ENCODE measurements at regions not wholly inside any gene's neighbourhood (a gene's known extent, or its start where the extent isn't known, plus 50 kb on each side); places are given as distances from the start of the nearest gene placed in this dataset.
A peak's percentile ranks its signal among the peaks of the same experiment; 100 is the strongest.

DNA sequence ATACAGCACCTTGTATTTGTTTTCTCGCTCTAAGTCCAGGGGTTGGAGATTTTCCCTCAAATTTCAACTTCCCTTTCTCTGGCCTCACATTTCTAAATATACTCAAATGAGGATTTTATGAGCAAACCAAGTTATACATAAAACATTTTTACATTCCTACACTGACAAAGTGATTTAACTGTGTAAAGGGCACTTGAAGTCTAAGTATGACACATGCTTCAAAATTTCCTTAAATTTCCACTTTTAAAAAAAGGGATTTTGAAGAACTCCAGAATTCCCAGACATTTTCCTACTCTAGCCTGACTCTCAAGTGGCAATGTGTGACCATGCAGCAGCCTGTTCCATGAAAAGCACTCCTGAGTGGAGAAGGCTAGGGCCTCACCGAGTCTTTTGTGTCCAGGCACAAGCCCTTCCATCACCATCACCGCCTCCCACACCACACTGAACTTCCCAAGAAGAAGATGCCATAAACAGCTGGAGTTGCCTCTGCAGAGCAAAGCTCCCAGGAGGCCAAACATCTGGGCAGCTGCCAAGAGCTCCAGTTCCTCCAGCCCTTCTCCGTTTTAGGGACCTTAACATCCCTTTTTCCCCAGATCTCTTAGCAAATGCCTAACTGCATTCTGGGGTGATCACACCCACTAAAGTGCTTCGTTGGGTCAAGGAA lies 68.9 kb downstream of the NCR2 start:
- TF ChIP-seq CTCF (IDR thresholded peaks at IDR 0.05), result no peak
- TF ChIP-seq POLR2A (IDR thresholded peaks at IDR 0.05), result no peak
- H3K4me3 ChIP-seq (ENCODE audit: low read depth, poor library complexity, severe bottlenecking), result no peak overlapping the region
- intact Hi-C loops (cut with DNase I; ENCODE audit: low total_unique reads), result no loop called here
- WGBS, 2 donors, result 71% methylated on average over 5 of the region's 5 CpGs
- DNase-seq (ENCODE audit: low spot score in 2 of 2), result peak in 1 of 2 donors; percentile 23

DNA sequence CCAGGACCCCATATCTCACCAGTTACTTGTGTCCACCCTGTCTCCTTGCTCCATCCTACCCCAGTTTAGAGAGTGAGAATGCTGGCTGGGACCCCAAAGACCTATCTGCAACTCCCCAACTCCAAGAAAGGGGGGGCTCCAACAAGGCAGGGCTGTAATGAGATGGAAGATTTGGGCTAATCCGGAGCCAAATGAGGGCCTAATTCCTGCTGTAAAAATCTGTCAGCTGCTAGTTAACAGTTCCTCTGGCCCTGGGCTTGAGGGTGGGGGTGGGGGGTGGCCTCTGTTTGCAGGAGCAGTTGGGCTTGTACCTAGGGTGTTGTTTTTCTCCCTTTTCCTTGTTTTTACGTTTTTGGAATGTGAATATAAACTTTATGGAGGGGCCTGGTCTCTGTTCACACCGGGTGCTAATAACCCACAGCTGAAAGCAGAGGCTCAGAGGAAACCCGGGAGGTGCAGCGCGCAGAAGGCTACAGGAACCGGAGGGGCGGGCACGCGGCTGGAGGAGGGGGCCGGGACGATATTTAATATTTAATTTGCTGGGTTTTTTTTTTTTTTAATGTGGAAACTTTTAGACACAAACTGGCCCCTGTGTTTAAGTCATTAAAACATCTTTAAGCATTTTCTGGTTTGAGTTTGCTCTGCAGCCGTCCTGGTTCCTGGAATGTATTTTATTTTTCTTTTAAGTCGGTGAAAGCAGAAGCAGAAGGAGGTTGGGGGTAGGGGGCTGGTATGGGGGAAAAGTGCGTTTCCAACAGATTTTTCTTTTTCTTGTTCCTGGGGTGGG lies 70.7 kb downstream of the NCR2 start:
- intact Hi-C loops (cut with DNase I; ENCODE audit: low total_unique reads), result no loop called here
- TF ChIP-seq CTCF (IDR thresholded peaks at IDR 0.05), result no peak
- no peak for DNase-seq (ENCODE audit: low spot score in 2 of 2)
- 44 to 59% methylated on average over 15 of the region's 15 CpGs for WGBS, 2 donors
- no peak overlapping the region for H3K4me3 ChIP-seq (ENCODE audit: low read depth, poor library complexity, severe bottlenecking)

DNA sequence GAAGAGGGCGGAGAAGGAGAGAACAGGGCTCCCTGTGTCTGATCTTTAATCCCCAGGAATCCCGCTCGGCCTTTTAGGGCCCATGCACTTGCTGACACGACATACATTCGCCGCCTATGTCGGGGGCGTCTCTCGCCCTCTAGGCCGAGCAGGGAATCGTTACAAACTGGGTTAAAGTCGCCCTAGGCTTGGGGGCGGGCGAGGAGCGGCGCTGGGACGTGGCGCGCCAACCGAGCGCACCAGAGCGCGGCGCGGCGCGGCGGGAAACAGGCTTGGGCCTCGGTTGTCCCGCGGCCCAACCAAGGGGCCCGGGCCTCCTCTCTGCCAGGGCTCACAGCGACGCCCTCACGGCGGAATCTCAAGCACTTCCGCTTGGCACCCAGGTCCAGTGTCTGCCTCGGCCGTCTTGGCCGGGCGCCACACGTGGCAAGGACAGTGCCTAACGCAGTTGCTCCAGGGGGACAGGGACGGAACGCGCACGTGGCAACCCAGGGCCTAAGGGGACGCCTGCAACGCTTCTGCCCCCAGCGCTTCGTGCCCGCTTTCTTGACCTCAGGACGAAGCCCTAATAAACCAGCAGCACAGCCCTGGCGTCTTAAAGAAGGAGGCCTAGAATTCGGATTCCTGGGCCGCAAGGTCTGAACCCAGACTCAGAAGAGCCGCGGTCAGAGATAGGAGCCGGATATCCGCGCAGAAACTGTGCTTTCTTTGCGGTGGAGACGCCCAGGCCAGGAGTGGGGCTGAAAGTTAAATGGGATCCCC lies 71.5 kb downstream of the NCR2 start:
- 70 to 76% methylated on average over 45 to 55 of the region's 63 CpGs for WGBS, 2 donors
- intact Hi-C loops (cut with DNase I; ENCODE audit: low total_unique reads), result no loop called here
- TF ChIP-seq CTCF (IDR thresholded peaks at IDR 0.05) (no peak), POLR2A (IDR thresholded peaks at IDR 0.05) (no peak)
- no peak for DNase-seq (ENCODE audit: low spot score in 2 of 2)
- H3K4me3 ChIP-seq (ENCODE audit: low read depth, poor library complexity, severe bottlenecking), result no peak overlapping the region

DNA sequence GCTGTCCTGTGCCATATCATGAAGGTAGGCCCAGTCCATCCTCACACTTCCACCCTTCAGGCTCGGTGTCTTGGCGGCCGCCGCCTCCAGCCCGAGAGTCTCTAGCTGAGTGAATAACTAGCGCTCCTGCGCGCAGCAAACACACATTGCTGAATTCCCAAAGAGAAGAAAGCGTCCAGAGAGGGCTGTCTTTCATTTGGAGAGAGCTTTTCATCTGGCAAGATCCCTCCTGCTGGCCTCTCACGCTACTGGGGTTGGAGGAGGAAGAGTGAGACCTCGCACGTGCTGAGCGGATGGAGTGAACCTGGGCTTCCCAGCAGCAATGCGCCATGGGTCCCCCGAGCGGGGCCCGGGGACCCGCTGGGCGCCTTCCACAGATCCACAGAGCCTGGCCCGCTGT lies 73.2 kb downstream of the NCR2 start:
- DNase-seq (ENCODE audit: low spot score in 2 of 2), result no peak
- WGBS, 2 donors, result 59 to 67% methylated on average over 20 of the region's 20 CpGs
- H3K4me3 ChIP-seq (ENCODE audit: low read depth, poor library complexity, severe bottlenecking), result no peak overlapping the region
- TF ChIP-seq POLR2A (IDR thresholded peaks at IDR 0.05), result no peak
- TF ChIP-seq CTCF (IDR thresholded peaks at IDR 0.05), result no peak
- intact Hi-C loops (cut with DNase I; ENCODE audit: low total_unique reads), result no loop called here

DNA sequence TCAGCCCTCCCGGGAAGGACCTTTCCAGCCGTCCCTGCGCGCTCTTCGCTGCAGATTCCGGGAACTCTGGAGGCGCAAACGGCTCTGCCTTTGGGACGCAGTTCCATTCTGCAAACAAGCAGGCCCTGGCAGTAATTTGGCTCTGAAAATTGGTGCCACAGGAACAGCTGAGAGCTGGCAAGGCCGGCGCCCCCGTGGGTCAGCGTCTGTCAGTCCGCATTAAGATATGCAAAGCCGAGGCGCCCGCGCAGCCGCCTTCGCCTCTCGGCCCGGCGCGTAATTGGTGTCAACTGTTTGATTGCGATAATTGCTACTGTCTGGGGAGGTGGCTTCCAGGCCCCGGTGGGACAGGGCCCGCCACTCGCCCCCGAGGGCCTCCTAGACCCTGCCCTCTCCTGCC lies 73.6 kb downstream of the NCR2 start:
- TF ChIP-seq CTCF (IDR thresholded peaks at IDR 0.05) (no peak), POLR2A (IDR thresholded peaks at IDR 0.05) (no peak)
- 67 to 70% methylated on average over 29 of the region's 29 CpGs for WGBS, 2 donors
- H3K4me3 ChIP-seq (ENCODE audit: low read depth, poor library complexity, severe bottlenecking), result no peak overlapping the region
- intact Hi-C loops (cut with DNase I; ENCODE audit: low total_unique reads), result no loop called here
- DNase-seq (ENCODE audit: low spot score in 2 of 2), result no peak
